Dendritic cell treated with granulocyte-macrophage colony-stimulating factor and Interleukin-4, amounts not matched to agents 40 ng/mL and 50 ng/mL, for 4 days (primary cell): ENCODE measurements at regions not wholly inside any gene's neighbourhood (a gene's known extent, or its start where the extent isn't known, plus 50 kb on each side); places are given as distances from the start of the nearest gene placed in this dataset.

Source experiments
- H3K27ac Mint-ChIP-seq: one replicate; pipeline ENCODE4 v1.8.0; 2022; ENCODE audit warnings: mild to moderate bottlenecking, mixed read lengths
- H3K27me3 Mint-ChIP-seq: one replicate; pipeline ENCODE4 v1.8.0; 2022; ENCODE audit warnings: mild to moderate bottlenecking, mixed read lengths
- H3K36me3 Mint-ChIP-seq: one replicate; pipeline ENCODE4 v1.8.0; 2022; ENCODE audit warnings: low read depth, mixed read lengths
- H3K4me1 Mint-ChIP-seq: one replicate; pipeline ENCODE4 v1.8.0; 2022; ENCODE audit warnings: low read depth, mixed read lengths
- H3K4me3 Mint-ChIP-seq: one replicate; pipeline ENCODE4 v1.8.0; 2022; ENCODE audit warnings: mild to moderate bottlenecking, moderate library complexity, mixed read lengths
- H3K9me3 Mint-ChIP-seq: one replicate; pipeline ENCODE4 v1.8.0; 2022; ENCODE audit warnings: mixed read lengths
- intact Hi-C: fragments of 100-400 bp; cut with micrococcal nuclease; formaldehyde crosslinking; loops from one replicate; pipeline ENCODE4 v1.15.0; 2022

DNA sequence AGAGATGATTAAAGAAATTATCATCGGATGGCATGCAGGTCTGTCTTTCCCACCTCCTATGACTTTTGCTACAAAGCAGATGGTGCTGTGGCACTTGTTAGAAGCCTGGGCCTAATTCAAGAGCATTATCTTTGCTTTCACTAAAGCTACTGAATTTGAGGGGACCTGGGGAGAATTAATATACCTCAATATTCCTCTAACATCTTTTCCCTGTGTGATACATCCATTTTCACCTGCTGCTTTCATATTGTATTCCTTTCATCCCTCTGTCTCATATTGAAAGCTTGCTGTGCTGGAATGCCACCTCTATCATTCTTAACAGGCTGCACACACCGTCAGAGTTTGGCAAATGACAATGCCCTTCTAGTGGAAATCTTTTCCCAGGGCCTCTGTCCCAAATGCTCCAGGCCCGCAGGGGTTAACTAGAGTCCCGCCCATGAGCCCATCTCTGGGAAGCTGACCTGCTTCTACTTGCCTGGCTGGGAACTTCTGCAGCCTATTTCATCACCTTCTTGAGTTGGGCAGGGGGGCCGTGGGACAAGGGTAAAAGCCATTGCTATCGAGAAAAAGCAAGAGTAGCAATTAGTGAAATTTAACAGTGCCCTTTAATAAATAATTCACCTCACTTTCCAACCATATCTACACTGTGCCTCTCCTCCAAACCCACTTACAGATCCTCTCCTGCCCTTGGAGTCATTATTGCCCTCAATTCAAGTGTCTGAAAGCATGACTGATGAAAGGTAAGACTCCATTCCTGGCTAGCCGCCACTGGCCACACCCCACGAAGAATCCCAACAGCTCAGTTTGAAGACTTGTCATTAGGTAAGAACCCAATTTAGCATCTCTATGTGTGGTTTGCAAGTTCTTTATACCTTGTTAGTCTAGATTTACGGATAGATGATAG, 126.7 kb upstream of the BTG1 start:
- Mint-ChIP-seq H3K4me1 (peaks cover 14% of the 10 kb centered on the region), H3K4me3 (no peak overlapping the region), H3K9me3 (no peaks in the 10 kb centered on the region), H3K27ac (no peak overlapping the region), H3K27me3 (no peaks in the 10 kb centered on the region), H3K36me3 (no peaks in the 10 kb centered on the region)
- intact Hi-C loops = no loop called here

DNA sequence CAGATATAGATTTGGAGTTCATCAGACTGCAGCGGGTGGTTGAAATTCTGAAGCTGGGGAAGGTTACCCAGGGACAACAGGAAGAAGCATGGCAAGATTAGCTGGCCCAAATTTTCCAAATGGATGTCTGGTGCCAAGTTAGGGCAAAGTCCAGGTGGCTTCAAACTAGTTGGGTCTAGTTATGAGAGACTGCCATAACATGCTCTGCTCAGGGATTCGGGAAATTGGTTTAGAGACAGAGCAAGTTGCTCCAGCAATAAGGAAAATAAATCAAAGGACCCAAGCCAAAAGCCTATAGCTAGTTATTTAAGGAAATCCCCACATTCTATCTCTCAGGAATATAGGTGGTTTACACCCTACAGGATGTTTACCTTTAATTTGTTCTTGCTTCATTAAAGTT, 125.7 kb upstream of the BTG1 start:
- Mint-ChIP-seq H3K27me3 (no peaks in the 10 kb centered on the region), H3K27ac (no peak overlapping the region), H3K36me3 (no peaks in the 10 kb centered on the region), H3K4me3 (no peak overlapping the region), H3K4me1 (peaks cover 11% of the 10 kb centered on the region), H3K9me3 (no peaks in the 10 kb centered on the region)
- intact Hi-C loops = no loop called here

DNA sequence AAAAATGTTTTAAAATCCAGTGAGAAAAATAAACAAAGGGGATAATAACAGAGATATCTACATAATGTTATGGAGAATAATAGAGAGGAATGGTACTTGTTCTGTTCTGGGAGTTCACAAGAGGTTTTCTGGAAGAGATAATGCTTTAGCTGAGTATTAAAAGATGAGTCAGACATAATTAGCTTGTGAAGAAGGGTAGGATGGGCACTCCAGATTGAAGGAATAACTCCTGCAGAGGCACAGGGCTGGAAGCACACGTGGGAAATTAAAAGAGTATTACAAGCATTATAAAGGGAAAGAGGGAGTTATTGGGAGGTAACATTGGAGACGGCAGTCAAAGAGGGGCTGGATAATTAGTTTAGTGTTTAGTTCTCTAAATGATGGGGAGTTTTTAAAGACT, 124.9 kb upstream of the BTG1 start:
- Mint-ChIP-seq H3K9me3 (no peaks in the 10 kb centered on the region), H3K36me3 (no peaks in the 10 kb centered on the region), H3K27ac (no peak overlapping the region), H3K27me3 (no peaks in the 10 kb centered on the region), H3K4me3 (no peak overlapping the region), H3K4me1 (peaks cover 5% of the 10 kb centered on the region)
- intact Hi-C loops = no loop called here

DNA sequence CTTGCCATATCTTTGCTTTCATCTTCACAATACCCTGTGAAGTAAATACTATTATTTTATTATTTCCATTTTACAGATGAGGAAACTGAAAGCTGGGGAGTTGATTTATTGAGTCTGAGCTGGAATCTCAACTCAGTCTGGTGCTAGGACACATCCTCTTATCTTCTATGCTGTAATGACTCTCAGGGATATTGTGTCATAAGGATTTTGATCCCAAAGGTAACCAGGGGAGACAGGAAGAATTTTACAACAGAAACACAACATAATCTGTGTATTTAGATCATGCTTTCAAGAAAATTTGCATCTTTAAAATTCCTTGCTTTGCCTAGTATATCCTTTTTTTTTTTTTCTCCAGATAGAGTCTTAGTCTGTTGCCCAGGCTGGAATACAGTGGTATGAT, 123.3 kb upstream of the BTG1 start:
- Mint-ChIP-seq H3K27ac (no peak overlapping the region), H3K9me3 (no peaks in the 10 kb centered on the region), H3K4me3 (no peak overlapping the region), H3K4me1 (no peaks in the 10 kb centered on the region), H3K36me3 (no peaks in the 10 kb centered on the region), H3K27me3 (no peaks in the 10 kb centered on the region)
- intact Hi-C loops = no loop called here

DNA sequence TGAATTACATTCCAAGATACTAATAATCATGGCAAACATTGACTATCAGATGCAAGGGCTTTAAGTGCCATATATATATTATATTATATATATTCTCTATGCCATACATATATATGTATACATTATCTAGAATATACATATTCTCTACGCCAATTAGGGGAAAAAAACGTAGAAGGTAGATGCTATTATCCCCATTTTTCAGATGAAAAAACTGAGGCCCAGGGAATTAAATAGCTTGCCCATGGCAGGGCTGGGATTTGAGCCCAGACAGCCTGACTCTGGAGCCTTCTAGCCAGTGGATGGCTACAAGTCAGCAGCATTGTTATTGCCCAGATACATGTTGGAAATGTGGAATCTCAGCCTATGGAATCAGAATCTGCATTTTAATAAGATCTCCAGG, 116.0 kb upstream of the BTG1 start:
- Mint-ChIP-seq H3K4me1 (peaks cover 5% of the 10 kb centered on the region), H3K9me3 (no peaks in the 10 kb centered on the region), H3K36me3 (no peaks in the 10 kb centered on the region), H3K4me3 (no peak overlapping the region), H3K27ac (no peak overlapping the region), H3K27me3 (no peaks in the 10 kb centered on the region)
- intact Hi-C loops = no loop called here

- peaks cover 5% of the 10 kb centered on the region for H3K4me1 Mint-ChIP-seq
- H3K9me3 Mint-ChIP-seq = no peaks in the 10 kb centered on the region
- no peaks in the 10 kb centered on the region for H3K27me3 Mint-ChIP-seq
- intact Hi-C loops = no loop called here
- no peaks in the 10 kb centered on the region for H3K36me3 Mint-ChIP-seq
- H3K4me3 Mint-ChIP-seq = no peak overlapping the region
- no peak overlapping the region for H3K27ac Mint-ChIP-seq
Observed at GRCh38 chr12:92261071-92261470, 115.4 kb upstream of the BTG1 start.

DNA sequence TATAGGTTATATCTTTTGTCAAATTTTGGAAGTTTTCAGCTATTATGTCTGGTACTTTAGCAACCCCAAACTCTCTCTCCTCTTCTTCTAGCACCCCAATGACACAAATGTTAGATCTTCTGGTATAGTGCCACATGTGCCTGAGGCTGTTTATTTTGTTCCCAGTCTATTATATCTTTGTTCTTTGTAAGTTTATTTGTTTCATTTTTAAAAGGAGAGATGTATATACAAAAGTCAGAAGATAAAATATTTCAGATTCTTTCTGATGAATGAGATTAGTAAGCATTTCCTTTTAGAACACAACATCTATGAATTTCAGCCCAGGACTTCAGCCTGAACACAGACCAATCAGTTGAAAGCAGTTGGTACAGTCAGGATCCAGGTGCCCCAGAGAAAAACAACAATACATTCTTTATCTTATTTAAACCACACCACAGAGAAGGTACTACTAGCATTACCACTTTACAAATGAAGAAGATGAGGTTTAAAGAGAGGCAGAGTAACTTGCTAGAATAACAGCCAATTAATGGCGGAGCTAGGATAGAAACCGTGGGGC, 114.1 kb upstream of the BTG1 start:
- intact Hi-C loops = no loop called here
- Mint-ChIP-seq H3K27ac (no peak overlapping the region), H3K4me3 (no peak overlapping the region), H3K36me3 (no peaks in the 10 kb centered on the region), H3K27me3 (no peaks in the 10 kb centered on the region), H3K9me3 (peaks cover 9% of the 10 kb centered on the region), H3K4me1 (peaks cover 5% of the 10 kb centered on the region)

DNA sequence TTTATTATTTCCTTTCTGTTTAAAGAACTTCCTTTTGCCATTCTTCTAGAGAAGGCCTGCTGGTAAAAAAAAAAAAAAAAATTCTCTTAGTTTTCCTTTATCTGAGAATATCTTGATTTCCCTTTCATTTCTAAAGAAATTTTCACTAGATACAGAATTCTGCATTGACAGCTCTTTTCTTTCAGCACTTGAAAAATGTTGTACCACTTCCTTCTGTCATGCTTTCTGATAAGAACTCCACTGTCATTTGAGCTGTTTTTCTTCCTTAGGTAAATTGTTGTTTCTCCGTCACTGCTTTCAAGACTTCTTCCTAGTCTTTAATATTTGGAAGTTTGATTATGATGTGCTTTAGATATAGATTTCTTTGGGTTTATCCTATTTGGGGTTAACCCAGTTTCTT, 113.6 kb upstream of the BTG1 start:
- Mint-ChIP-seq H3K9me3 (peaks cover 14% of the 10 kb centered on the region), H3K36me3 (no peaks in the 10 kb centered on the region), H3K4me1 (peaks cover 5% of the 10 kb centered on the region), H3K27me3 (no peaks in the 10 kb centered on the region), H3K4me3 (no peak overlapping the region), H3K27ac (no peak overlapping the region)
- intact Hi-C loops = no loop called here

- Mint-ChIP-seq H3K36me3 (no peaks in the 10 kb centered on the region), H3K27me3 (no peaks in the 10 kb centered on the region), H3K27ac (no peak overlapping the region), H3K9me3 (peaks cover 15% of the 10 kb centered on the region), H3K4me3 (no peak overlapping the region), H3K4me1 (peaks cover 5% of the 10 kb centered on the region)
- intact Hi-C loops = no loop called here
Observed at GRCh38 chr12:92257261-92257660, 111.6 kb upstream of the BTG1 start.

DNA sequence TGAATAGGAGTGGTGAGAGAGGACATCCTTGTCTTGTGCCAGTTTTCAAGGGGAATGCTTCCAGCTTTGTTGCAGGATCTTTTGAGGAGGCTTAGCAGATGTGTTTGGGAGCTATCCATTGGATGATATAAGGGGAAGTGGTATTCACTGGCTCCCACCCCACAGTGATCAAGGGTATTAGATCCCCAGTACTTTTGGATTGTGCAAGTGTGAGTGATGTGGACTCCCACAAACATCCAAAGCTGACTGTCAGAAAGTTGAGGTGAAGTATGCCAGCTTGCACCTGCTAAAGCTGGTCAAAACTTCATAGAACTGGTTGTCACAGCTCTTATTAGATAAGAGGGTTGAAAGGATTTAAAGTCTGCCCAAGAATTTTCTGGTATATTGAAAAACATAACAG, 110.1 kb upstream of the BTG1 start:
- Mint-ChIP-seq H3K4me1 (peaks cover 5% of the 10 kb centered on the region), H3K27ac (no peak overlapping the region), H3K4me3 (no peak overlapping the region), H3K27me3 (no peaks in the 10 kb centered on the region), H3K9me3 (peaks cover 15% of the 10 kb centered on the region), H3K36me3 (no peaks in the 10 kb centered on the region)
- intact Hi-C loops = no loop called here

- H3K4me1 Mint-ChIP-seq = no peaks in the 10 kb centered on the region
- H3K4me3 Mint-ChIP-seq = no peak overlapping the region
- intact Hi-C loops = no loop called here
- no peaks in the 10 kb centered on the region for H3K27me3 Mint-ChIP-seq
- H3K9me3 Mint-ChIP-seq = peaks cover 15% of the 10 kb centered on the region
- H3K36me3 Mint-ChIP-seq = no peaks in the 10 kb centered on the region
- H3K27ac Mint-ChIP-seq = no peak overlapping the region
Observed at GRCh38 chr12:92253301-92253700, 107.7 kb upstream of the BTG1 start.

DNA sequence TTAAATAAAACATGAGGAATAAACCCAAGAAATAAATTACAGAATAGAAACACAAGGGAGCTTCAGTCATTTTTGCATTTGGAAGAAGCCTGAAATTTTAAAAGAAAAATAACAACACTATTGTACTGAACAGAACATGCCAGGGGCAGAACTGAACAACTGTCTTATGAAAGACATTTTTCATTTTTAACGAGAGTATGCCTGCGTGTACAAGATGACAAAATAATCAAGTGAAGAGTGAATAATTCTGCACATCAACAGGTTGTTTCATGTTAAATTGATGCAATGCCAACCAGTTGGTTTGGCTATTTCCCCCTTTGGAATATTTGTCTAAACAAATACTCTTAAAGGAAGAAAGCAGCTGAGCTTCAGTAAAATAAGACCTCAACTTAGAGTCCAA, 103.3 kb upstream of the BTG1 start:
- H3K4me3 Mint-ChIP-seq = no peak overlapping the region

DNA sequence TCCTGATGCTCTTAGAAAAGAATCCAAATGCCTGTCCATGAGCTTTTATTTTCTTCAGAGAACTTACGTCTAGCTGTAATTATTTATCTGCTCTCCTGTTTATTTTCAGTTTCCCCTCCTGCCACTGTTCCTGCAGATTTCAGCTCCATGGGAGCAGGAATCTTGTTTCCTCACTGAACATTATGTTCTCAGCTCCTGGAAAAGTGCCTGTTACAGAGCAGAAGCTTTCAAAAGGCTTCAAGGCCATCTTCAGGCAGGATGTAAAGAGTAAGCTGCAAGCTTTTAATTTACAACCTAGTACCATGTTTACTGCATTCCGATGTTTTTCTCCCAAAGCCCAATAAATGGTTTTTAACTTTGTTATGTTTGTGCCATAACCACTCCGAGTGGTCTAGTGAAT, 98.4 kb upstream of the BTG1 start:
- Mint-ChIP-seq H3K36me3 (no peaks in the 10 kb centered on the region), H3K4me3 (no peak overlapping the region), H3K4me1 (no peaks in the 10 kb centered on the region), H3K27me3 (no peaks in the 10 kb centered on the region), H3K9me3 (no peaks in the 10 kb centered on the region), H3K27ac (no peak overlapping the region)
- intact Hi-C loops = no loop called here

More for the DNA sequence above, 103.3 kb upstream of the BTG1 start:
- intact Hi-C loops = no loop called here
- H3K27ac Mint-ChIP-seq = no peak overlapping the region
- H3K9me3 Mint-ChIP-seq = no peaks in the 10 kb centered on the region
- H3K4me1 Mint-ChIP-seq = no peaks in the 10 kb centered on the region
- no peaks in the 10 kb centered on the region for H3K36me3 Mint-ChIP-seq
- H3K27me3 Mint-ChIP-seq = no peaks in the 10 kb centered on the region

- intact Hi-C loops = no loop called here
- Mint-ChIP-seq H3K36me3 (no peaks in the 10 kb centered on the region), H3K27ac (no peak overlapping the region), H3K4me1 (no peaks in the 10 kb centered on the region), H3K27me3 (no peaks in the 10 kb centered on the region), H3K4me3 (no peak overlapping the region), H3K9me3 (no peaks in the 10 kb centered on the region)
Observed at GRCh38 chr12:92242907-92243306, 97.3 kb upstream of the BTG1 start.
